ENCODE measurements at regions not wholly inside any gene's neighbourhood (a gene's known extent, or its start where the extent isn't known, plus 50 kb on each side); places are given as distances from the start of the nearest gene placed in this dataset.

GRCh38 chr14:89630101-89630829 is 213.2 kb upstream of the FOXN3 start:
- DNase-seq (ENCODE audit: low read depth): no peak

GRCh38 chr14:89629383-89629782 is 212.3 kb upstream of the FOXN3 start:
- no peak for DNase-seq (ENCODE audit: low read depth)

- DNase-seq (ENCODE audit: low read depth): no peak
Observed at GRCh38 chr14:89628521-89628920, 211.5 kb upstream of the FOXN3 start.

GRCh38 chr14:89626233-89626806 is 209.3 kb upstream of the FOXN3 start:
- DNase-seq (ENCODE audit: low read depth): no peak

- DNase-seq (ENCODE audit: low read depth): no peak
Observed at GRCh38 chr14:89625731-89626232, 208.7 kb upstream of the FOXN3 start.

GRCh38 chr14:89625244-89625713 is 208.2 kb upstream of the FOXN3 start:
- peak; percentile 2 for DNase-seq (ENCODE audit: low read depth)

GRCh38 chr14:89624500-89625156 is 207.6 kb upstream of the FOXN3 start:
- DNase-seq (ENCODE audit: low read depth): no peak

GRCh38 chr14:89621791-89622638 is 205.0 kb upstream of the FOXN3 start:
- no peak for DNase-seq (ENCODE audit: low read depth)

GRCh38 chr14:89621009-89621421 is 204.0 kb upstream of the FOXN3 start:
- no peak for DNase-seq (ENCODE audit: low read depth)

- DNase-seq (ENCODE audit: low read depth): no peak
Observed at GRCh38 chr14:89620436-89620835, 203.4 kb upstream of the FOXN3 start.

- no peak for DNase-seq (ENCODE audit: low read depth)
Observed at GRCh38 chr14:89619596-89619995, 202.6 kb upstream of the FOXN3 start.

- peak; percentile 73 for DNase-seq (ENCODE audit: low read depth)
Observed at GRCh38 chr14:89618811-89619551, 201.9 kb upstream of the FOXN3 start.

GRCh38 chr14:89618330-89618708 is 201.3 kb upstream of the FOXN3 start:
- DNase-seq (ENCODE audit: low read depth): peak; percentile 40

GRCh38 chr14:89617481-89618329 is 200.7 kb upstream of the FOXN3 start:
- peak; percentile 48 for DNase-seq (ENCODE audit: low read depth)

- peak; percentile 64 for DNase-seq (ENCODE audit: low read depth)
Observed at GRCh38 chr14:89616852-89617341, 199.9 kb upstream of the FOXN3 start.

- DNase-seq (ENCODE audit: low read depth): no peak
Observed at GRCh38 chr14:89616425-89616824, 199.4 kb upstream of the FOXN3 start.

- no peak for DNase-seq (ENCODE audit: low read depth)
Observed at GRCh38 chr14:89615421-89615820, 198.4 kb upstream of the FOXN3 start.

- DNase-seq (ENCODE audit: low read depth): no peak
Observed at GRCh38 chr14:89614009-89614691, 197.1 kb upstream of the FOXN3 start.
